HG03460 (cell line): ENCODE measurements at regions not wholly inside any gene's neighbourhood (a gene's known extent, or its start where the extent isn't known, plus 50 kb on each side); places are given as distances from the start of the nearest gene placed in this dataset.
"Not testable (repeated sequence)": the region's sequence is repeated elsewhere in the genome, so short reads cannot be mapped to it uniquely, and the experiment has no call there.

Experiments
- ATAC-seq: cut with Tn5 transposase; IDR thresholded peaks from one replicate; pipeline ENCODE4 v1.9.1; 2021; ENCODE audit not compliant: unreplicated experiment

DNA sequence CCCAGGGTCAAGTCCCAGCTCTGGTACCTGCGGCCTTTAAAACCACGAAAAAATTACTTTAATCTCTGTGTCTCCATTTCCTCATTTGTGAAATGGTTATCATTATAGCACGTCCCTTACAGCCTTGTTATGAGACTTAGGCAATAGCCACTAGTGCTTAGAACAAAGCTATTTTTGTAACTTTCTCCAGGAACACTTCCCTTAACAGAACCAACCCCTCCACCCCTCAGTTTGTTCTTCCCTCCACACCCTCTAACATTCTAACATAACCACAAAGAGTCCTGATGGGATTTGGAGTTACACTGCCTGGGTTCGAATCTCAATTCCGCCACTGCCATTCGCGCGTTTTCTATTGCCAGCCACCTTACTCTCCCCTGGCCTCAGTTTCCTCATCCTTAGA lies 2777.4 kb upstream of the TPTE start:
- ATAC-seq, result not testable (repeated sequence)

DNA sequence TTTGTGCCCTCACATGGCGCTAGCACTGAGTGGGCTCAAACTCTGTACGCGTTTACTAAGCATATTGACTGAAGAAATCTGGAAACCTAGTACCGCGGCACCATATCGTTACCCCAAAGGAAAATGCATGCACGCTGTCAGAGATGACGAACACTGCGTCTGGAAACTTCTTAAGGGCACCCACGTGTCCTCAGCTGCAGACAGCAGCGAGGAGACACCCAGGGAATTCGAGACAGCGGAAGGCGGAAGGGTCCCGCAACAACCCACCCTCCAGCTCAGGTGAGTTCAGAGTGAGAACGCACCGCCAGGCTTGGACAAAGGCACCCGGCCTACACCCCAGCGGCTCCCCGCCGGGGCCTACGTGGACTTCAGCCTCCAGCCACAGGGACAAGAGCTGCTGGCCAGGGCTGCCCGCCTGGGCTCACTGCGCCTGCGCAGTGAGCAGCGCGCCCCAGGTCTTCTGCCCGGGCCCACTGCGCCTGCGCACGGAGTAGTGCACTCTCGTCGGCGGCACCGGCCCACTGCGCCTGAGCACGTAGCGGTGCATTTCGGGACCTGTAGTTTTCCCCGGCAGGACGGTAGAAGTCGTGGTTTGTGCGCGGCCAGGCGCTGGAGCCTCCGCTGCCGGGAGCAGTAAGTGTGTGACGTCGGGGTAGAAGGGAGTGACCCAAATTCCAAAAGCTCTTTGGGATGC lies 2776.8 kb upstream of the TPTE start:
- ATAC-seq, result peak; percentile 97

DNA sequence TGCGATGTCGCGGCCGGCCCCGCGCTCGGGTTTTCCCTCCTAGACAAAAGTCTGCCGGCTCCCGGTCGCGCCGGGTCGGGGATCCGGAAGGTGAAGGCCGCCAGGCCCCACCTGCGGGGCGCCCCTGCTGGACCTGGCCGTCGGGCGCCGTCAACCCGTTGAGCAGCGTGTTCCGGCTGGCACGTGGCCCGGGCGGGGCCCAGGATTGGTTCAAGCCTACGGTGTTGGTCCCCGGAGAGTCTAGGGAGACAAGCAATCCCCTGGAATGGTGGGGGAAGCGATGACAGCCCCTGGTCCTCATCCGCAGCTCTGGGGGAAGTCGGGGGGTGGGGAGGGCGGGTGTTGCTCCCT lies 2776.3 kb upstream of the TPTE start:
- ATAC-seq, result peak; percentile 82

DNA sequence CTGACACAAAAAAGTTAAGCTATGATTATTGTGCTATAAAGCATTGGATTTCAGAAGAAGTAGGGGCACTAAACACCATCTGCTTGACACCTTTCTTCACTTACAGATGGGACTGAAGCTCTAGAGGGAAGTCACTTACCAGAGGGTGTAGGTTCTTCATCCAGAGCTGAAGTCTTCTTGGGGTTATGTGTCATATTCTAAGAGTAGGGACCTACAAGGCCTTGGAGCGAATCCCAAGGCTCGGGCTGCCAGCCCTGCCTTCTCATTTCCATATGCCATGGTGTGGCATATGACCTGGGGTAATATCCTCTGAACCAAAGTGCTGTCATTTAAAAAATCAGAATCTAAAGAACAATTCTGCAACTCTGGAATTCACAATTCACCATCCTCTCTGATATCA lies 2773.4 kb upstream of the TPTE start:
- ATAC-seq, result not testable (repeated sequence)

DNA sequence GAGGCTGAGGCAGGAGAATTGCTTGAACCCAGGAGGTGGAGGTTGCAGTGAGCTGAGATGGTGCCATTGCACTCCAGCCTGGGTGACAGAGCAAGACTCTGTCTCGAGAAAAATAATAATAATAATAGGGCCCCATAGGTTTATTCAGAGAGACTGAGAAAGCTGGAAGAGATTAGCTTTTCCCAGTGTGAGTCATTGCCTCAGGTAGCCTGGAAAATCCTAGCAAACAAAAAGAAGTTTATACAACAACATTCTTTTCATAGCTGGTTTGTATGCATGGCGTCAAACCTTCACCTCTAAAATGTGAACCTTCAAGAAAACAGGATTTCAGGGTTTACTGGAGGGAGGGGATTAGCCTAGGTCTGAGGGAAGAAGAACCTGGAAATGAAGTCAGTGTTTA lies 2768.8 kb upstream of the TPTE start:
- not testable (repeated sequence) for ATAC-seq

DNA sequence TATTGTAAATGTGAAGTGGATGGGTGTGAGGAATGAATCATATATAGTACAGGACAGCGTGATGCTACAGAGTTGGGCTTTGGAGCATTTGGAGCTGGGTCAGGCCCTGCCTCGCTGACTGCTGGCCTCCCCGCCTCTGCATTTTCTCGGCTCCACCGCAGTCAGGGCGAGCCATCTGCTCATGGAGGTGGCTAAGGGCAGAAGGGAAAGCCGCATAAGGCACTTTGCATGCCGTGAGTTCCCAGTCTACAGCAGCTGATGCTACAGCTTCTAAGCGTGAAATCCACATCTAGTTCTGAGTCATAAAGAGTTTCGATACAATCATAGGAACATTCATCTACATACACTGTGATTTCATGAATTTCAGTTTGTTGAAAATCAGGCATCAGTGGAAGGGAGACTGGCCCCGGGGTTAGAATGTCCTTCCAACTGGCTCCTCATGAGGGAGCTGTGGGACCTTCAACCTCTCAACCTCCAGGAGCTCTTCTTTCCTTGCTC lies 2768.0 kb upstream of the TPTE start:
- not testable (repeated sequence) for ATAC-seq

DNA sequence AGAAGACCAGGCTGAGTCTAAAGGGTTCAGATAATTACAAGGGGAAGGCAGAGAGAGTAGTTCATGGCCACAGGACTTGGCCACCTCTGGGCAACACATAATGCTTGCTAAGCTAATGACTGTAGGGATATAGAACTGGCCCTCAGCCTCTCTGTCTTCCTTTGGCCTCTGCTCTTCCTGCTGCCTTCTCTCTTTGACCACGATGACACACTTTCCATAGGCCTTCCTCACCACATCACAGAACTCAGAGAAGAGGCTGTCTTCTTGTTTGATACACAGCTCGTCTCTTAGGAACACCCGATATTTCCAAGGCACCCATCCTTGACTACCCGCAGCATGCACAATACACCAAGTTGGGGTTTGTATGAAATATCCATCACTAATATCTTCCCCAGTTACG lies 2751.4 kb upstream of the TPTE start:
- ATAC-seq, result not testable (repeated sequence)

DNA sequence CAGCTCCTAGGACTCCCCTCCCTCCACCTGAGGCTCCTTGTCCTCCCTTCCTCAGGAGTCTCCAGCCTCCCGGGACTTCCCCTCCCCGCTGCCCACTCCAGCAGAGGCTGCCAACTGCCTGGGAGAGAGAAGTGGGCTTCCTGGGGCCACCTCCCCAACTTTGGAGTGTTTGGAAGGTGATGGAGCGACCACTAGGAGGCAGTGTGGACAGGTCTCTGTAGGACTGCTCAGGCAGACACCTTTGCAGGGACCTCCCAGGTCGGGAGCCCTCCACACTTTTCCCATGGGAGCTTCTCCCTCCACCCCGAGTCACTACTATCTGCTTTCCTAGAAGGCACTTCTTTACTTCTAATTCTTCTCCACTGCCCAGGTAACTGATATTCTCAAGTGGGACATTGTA lies 2747.2 kb upstream of the TPTE start:
- not testable (repeated sequence) for ATAC-seq

DNA sequence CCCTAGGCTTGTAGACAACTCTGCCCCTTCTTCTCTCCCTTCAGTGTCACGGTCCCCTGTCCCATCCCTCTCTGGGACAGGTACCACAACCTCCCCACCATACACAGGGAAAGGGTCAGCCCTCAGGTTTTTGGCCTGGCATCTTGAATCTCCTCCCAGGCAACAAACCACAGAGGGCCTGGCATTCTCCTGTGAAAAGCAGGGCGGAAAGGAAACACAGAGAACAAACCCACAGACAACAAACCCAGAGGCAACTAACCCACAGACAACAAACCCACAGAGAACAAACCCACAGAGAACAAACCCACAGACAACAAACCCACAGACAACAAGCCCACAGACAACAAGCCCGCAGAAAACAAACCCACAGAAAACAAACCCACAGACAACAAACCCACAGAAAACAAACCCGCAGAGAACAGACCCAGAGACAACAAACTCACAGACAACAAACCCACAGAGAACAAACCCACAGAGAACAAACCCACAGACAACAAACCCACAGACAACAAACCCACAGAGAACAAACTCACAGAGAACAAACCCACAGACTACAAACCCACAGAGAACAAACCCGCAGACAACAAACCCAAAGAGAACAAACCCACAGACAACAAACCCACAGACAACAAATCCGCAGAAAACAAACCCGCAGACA lies 2745.9 kb upstream of the TPTE start:
- ATAC-seq, result not testable (repeated sequence)

DNA sequence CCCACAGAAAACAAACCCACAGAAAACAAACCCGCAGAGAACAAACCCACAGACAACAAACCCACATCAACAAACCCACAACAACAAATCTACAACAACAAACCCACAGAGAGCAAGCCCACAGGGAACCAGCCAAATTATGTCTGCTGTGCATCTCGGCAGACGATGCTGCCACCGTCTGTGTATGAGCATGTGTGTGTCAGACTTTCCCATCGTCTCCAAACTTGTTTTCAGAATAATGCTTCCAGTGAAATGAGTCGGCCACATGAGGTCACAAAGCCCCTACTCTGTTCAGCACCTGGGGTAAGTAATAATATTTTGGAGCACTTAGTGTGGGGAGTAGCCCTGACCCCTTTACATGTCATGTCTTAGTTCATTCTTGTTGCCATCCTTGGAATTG lies 2745.3 kb upstream of the TPTE start:
- not testable (repeated sequence) for ATAC-seq

DNA sequence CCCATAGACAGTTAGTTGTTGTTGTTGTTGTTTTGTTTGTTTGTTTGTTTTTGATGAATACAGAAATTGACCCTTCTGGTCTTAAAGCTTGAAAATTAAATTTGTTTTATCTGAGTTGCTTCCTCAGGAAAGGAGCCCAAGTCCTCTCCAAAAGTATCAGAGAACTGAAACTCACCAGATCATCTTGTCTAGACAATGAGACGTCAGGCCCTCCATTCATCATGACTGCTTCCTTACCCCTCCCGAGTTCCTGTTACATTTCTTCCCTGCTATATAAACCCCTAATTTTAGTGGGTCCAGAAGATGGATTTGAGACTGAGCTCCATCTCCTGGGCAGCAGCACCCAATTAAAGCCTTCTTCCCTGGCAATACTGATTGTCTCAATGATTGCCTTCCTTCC lies 2744.8 kb upstream of the TPTE start:
- ATAC-seq, result not testable (repeated sequence)

DNA sequence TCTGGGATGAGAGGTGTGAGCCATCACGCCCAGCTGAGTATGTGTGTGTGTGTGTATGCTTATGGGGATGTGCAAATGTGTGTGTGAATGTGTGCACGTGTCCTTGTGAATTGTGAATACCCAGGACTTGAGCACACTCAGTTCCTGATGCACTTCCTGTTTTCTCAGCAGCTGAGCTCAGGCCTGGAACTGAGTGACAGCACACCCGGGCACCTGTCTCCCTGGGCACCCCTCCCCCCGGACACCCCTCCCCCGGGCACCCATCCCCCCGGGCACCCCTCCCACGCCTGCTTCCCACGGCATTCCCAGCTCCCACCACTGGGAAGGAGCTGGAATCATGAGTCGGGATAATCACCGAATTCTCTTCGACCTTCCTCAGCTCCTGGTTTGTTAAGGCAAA lies 2744.1 kb upstream of the TPTE start:
- ATAC-seq, result not testable (repeated sequence)

DNA sequence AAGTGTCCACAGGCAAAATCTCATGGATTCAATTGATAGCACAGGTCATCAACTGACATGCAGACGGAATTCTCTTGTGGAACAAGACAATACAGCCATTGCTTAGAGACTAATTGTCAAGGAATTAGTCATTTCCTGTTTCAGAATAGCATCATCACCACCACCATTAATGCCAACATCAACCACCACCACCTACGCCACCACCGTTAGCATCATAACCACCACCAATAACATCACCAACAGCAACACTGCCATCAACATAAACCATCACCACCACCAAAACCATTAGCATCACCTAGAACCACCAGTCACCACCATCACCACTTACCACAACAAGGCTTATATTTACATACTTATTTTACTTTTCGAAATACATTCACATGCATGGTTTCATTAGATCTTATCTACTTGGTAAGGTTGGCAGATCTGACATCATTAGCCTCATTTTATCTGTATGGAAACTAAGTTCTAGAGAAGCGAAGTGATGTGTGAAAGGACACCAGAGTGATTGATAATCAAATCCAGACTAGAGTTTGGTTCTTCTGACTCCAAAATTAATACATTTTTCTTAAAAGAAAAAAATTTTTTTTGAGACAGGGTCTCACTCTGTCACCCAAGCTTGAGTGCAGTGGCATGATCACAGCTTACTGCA lies 2733.8 kb upstream of the TPTE start:
- ATAC-seq, result not testable (repeated sequence)

DNA sequence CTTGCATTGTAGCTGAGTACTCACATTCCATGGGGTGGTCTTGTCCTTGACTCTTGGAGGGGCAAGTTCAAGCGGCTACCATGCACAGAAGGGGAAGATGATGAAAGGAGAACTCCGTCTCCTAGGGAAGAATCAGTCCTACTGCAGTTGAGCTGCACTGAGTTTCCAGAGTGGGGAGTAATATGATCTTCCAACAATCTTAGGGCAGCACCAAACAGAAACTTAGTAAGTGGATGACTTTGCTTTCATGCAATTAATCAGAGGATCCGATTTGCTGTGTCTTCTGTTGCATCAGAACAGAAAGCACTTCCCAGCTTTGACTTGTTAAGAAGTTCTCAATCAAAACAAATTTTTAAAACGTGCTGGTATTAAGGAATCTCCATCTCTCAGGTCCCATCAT lies 2727.6 kb upstream of the TPTE start:
- not testable (repeated sequence) for ATAC-seq

DNA sequence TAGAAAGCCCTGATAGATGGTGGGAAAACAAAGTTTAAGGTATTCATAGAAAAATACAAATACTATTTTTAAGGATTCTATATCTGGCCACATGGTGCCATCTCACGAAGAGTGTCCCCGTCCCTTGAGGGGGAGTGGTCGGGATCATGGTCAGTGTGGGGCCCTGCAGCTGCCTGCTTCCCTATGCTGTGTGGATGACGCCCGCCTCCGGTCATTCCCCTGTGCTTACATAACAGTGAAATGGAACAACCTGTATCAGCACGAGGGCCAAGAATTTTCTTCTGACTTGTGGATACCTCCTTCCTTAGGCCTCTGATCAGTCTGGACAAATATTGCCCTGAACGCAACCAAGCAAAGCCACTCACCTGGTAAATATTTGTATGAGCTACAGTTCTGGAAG lies 2724.1 kb upstream of the TPTE start:
- ATAC-seq, result not testable (repeated sequence)

DNA sequence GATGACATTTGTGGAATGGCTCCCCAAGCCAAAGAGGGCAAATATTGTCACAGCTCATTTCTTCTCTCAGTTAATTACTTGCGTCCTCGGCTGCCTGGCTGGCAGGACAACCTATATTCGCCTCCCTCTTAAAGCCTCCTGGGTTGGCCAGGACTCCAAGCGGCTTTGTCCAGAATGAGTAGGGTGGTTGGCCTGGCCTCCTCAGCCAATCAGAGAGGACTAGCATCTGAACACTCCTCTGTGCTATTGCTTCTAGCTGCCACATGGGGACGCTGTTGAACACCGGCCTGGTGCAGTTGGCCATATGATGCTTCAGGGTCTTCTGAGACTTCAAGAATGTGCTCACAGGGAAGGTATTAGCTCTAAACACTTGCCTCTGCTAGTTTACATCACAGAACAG lies 2722.9 kb upstream of the TPTE start:
- ATAC-seq, result not testable (repeated sequence)

DNA sequence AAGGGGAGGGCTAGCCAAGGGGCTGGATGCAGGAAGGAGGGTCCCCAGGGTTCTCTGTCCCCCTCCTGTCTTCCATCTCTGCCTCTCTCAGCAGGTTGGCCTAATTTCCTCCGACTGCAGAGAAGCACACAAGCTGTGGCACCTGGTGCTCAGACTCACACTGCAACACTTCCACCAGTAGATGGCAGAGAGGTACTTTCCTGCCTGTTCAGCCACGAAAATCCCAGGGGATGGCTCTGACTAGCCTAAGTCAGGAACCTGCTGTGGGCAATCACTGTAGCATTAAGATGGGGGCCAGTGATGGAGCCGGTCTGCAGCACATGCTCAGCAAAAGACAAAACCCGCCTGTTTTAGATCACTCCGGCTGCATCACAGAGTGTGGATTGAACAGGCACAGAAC lies 2721.7 kb upstream of the TPTE start:
- ATAC-seq, result not testable (repeated sequence)

DNA sequence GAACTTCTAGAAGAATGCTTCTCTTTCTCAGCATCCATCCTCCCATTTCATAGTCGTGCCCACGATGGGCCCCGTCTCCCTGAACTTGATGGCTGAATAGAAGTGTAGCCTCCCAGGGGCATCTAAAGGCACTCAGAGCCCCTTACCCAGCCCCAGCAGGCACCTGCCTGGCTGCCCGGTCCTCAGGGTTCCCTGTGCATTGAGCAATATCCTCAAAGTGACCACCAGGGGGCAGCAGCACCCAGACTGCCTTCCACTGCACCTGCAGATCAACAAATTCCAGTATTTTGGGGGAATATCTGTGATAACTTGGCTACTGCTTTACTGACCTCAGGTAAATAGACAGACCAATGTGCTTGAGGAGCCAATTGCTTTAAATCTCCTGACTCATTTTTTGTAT lies 2707.9 kb upstream of the TPTE start:
- not testable (repeated sequence) for ATAC-seq

DNA sequence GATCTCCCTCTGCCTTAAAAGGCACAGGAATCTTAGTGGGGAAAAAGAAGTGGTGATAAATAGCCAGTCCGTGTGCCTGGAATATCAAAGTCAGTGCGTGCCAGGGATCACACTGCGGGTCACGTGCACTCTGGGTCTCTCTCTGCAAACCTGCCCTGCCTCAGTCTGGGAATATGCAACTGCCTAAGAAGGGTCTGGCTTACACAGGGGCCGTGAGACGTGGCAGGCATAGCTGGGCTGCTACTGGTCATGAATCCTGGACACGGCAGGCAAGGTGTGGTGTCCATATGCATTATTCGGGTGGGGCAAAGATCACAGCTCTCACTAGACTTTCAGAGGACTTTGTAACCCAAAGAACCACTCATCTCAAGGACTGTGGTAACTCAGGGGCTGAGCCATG lies 2704.4 kb upstream of the TPTE start:
- ATAC-seq, result not testable (repeated sequence)

DNA sequence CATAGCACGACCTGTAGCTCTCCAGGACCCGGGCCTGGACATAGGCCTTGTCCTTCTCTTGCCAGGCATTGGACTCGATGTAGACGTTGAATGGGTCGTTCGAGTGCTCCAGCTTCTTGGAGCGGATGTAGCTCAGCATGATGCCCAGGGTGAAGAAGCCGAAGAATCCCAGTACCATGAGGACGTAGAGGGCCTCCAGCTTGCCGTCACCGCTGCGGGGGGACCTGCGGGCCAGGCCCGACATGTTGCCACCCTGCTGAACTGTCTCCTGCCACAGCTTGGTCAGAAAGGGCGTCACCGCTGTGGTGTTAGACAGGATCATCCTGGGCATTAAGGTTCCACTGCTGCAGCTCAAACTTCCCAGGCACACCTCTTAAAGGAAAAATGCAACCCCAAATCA lies 2702.1 kb upstream of the TPTE start:
- ATAC-seq, result not testable (repeated sequence)

DNA sequence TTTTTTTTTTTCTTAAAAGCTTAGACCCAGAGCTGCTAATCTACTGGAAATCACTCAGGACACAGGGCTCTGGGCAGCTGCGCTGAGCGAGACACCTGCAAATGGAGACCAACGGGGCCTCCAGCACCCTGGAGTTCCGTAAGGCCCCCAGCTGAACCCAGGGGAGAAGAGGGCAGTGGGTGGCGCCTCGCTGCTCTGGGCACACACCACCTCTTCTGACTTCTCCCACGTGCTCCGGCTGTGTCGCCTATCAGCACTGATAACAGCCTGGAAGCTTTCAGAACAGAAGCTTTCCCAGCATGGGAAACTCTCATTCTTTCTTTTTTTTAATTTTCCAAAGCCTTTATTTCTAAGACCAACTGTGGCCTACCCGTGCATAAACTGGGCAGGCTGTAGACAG lies 2695.8 kb upstream of the TPTE start:
- not testable (repeated sequence) for ATAC-seq

DNA sequence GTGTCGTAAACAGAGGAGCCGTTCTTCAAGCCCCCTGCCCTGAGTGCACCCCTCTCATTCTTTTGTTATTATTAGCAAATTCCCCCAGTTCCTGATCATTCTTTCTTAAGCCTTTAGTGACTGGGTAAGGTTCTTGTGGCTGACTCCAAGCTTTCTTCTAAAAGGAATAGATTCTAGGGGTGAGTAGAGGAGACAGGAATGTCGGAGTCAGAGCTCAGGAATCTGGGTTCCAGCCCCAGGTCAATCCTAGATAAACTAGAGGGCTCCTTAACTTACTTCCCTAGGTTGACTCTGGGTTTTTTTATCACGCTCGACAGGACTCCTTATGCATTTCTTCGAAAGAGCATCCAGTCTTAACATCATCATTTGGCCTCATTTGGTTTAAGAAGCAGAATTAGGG lies 2695.2 kb upstream of the TPTE start:
- not testable (repeated sequence) for ATAC-seq
